H9 (cell line): ENCODE measurements at regions not wholly inside any gene's neighbourhood (a gene's known extent, or its start where the extent isn't known, plus 50 kb on each side); places are given as distances from the start of the nearest gene placed in this dataset.

Experiments used
- DNase-seq: peaks from one replicate; pipeline ENCODE4 v3.0.0-alpha.2; 2017
- H2AFZ ChIP-seq: one replicate; pipeline ENCODE4 v1.6.1; 2013; ENCODE audit warnings: mild to moderate bottlenecking, low read length, control low read depth, moderate library complexity
- H2AK5ac ChIP-seq: 2 replicates; pipeline ENCODE4 v1.6.1; 2013; ENCODE audit warnings: low read length, control low read depth, mixed read lengths; ENCODE audit not compliant: insufficient read length
- H2BK120ac ChIP-seq: one replicate; pipeline ENCODE4 v1.6.1; 2013; ENCODE audit warnings: low read depth, mild to moderate bottlenecking, low read length, control low read depth, inconsistent platforms; ENCODE audit not compliant: poor library complexity, severe bottlenecking
- H2BK12ac ChIP-seq: 2 replicates; pipeline ENCODE4 v1.6.1; 2013; ENCODE audit warnings: low read length, control low read depth, mixed read lengths, low read depth; ENCODE audit not compliant: insufficient read length
- H2BK15ac ChIP-seq: 2 replicates; pipeline ENCODE4 v1.6.1; 2013; ENCODE audit warnings: low read depth, low read length, control low read depth
- H2BK20ac ChIP-seq: one replicate; pipeline ENCODE4 v1.6.1; 2013; ENCODE audit warnings: low read depth, mild to moderate bottlenecking, low read length, control low read depth, inconsistent platforms; ENCODE audit not compliant: poor library complexity, severe bottlenecking
- H2BK5ac ChIP-seq: 2 replicates; pipeline ENCODE4 v1.6.1; 2013; ENCODE audit warnings: low read length, control low read depth, mixed read lengths; ENCODE audit not compliant: insufficient read length
- H3K14ac ChIP-seq: 2 replicates; pipeline ENCODE4 v1.6.1; 2013; ENCODE audit warnings: low read length, control low read depth; ENCODE audit not compliant: insufficient read depth
- H3K18ac ChIP-seq: 2 replicates; pipeline ENCODE4 v1.6.1; 2013; ENCODE audit warnings: low read depth, mild to moderate bottlenecking, mixed read lengths, low read length, control low read depth; ENCODE audit not compliant: insufficient read length
- H3K23ac ChIP-seq: 2 replicates; pipeline ENCODE4 v1.6.1; 2013; ENCODE audit warnings: low read length, control low read depth, mixed read lengths, low read depth; ENCODE audit not compliant: insufficient read length
- H3K23me2 ChIP-seq: 2 replicates; pipeline ENCODE4 v1.6.1; 2013; ENCODE audit warnings: low read depth, mild to moderate bottlenecking, mixed read lengths, low read length, control low read depth; ENCODE audit not compliant: insufficient read length, poor library complexity, severe bottlenecking
- H3K27ac ChIP-seq: 2 replicates; pipeline ENCODE4 v1.5.1; 2013; ENCODE audit warnings: low read length, control low read depth, mixed read lengths, low read depth; ENCODE audit not compliant: insufficient read length
- H3K27me3 ChIP-seq: 2 replicates; pipeline ENCODE4 v1.6.1; 2013; ENCODE audit warnings: low read length, control low read depth, inconsistent platforms; ENCODE audit not compliant: insufficient read depth
- H3K4ac ChIP-seq: 2 replicates; pipeline ENCODE4 v1.6.1; 2013; ENCODE audit warnings: low read depth, mild to moderate bottlenecking, control low read depth, inconsistent platforms, low read length, moderate library complexity
- H3K4me1 ChIP-seq: 2 replicates; pipeline ENCODE4 v1.6.1; 2013; ENCODE audit warnings: low read length, control low read depth, inconsistent platforms; ENCODE audit not compliant: insufficient read depth
- H3K4me2 ChIP-seq: 2 replicates; pipeline ENCODE4 v1.6.1; 2013; ENCODE audit warnings: low read length, control low read depth, mixed read lengths; ENCODE audit not compliant: insufficient read length, insufficient read depth
- H3K56ac ChIP-seq: 2 replicates; pipeline ENCODE4 v1.6.1; 2013; ENCODE audit warnings: low read depth, mild to moderate bottlenecking, mixed read lengths, low read length, control low read depth; ENCODE audit not compliant: insufficient read length
- H3K79me1 ChIP-seq: 2 replicates; pipeline ENCODE4 v1.6.1; 2013; ENCODE audit warnings: low read depth, mild to moderate bottlenecking, moderate library complexity, low read length, control low read depth, inconsistent platforms; ENCODE audit not compliant: insufficient read depth, poor library complexity, severe bottlenecking
- H3K79me2 ChIP-seq: 2 replicates; pipeline ENCODE4 v1.6.1; 2013; ENCODE audit warnings: low read length, control low read depth, inconsistent platforms; ENCODE audit not compliant: insufficient read depth
- H3K9ac ChIP-seq: 2 replicates; pipeline ENCODE4 v1.6.1; 2013; ENCODE audit warnings: low read length, control low read depth, mixed read lengths; ENCODE audit not compliant: insufficient read length; ENCODE audit errors: extremely low read depth
- H3K9me3 ChIP-seq: one replicate; pipeline ENCODE4 v1.6.1; 2013; ENCODE audit warnings: low read depth, low read length, inconsistent platforms; ENCODE audit not compliant: control insufficient read depth
- H3T11ph ChIP-seq: one replicate; pipeline ENCODE4 v1.6.1; 2013; ENCODE audit warnings: mild to moderate bottlenecking, low read length, control low read depth, inconsistent platforms
- H4K20me1 ChIP-seq: one replicate; pipeline ENCODE4 v1.6.1; 2013; ENCODE audit not compliant: control insufficient read depth, insufficient read length, insufficient read depth
- H4K5ac ChIP-seq: 2 replicates; pipeline ENCODE4 v1.6.1; 2013; ENCODE audit warnings: low read depth, mild to moderate bottlenecking, mixed read lengths, low read length, control low read depth; ENCODE audit not compliant: insufficient read length
- H4K8ac ChIP-seq: replicated peaks from 2 replicates; pipeline ENCODE4 v1.6.1; 2013; ENCODE audit warnings: low read length, control low read depth, mixed read lengths, low read depth; ENCODE audit not compliant: insufficient read length
- H4K91ac ChIP-seq: 2 replicates; pipeline ENCODE4 v1.6.1; 2013; ENCODE audit warnings: low read depth, mild to moderate bottlenecking, moderate library complexity, mixed read lengths, low read length, control low read depth; ENCODE audit not compliant: insufficient read length
- H3K27ac Mint-ChIP-seq, 3 experiments: 2 replicates in 2 of 3; 3 replicates in 1 of 3; pipeline ENCODE4 v1.8.0; 2020 to 2021; ENCODE audit warnings: mixed read lengths in 3 of 3, mild to moderate bottlenecking in 1 of 3, moderate library complexity in 1 of 3
- H3K27me3 Mint-ChIP-seq: 2 replicates; pipeline ENCODE4 v1.8.0; 2021; ENCODE audit warnings: low read depth, mild to moderate bottlenecking, moderate library complexity, mixed read lengths
- H3K36me3 Mint-ChIP-seq, 3 experiments: 2 replicates in 2 of 3; 3 replicates in 1 of 3; pipeline ENCODE4 v1.8.0; 2020 to 2021; ENCODE audit warnings: low read depth in 3 of 3, mixed read lengths in 3 of 3; ENCODE audit not compliant: insufficient read depth in 1 of 3
- H3K4me1 Mint-ChIP-seq, 2 experiments: 2 replicates each; pipeline ENCODE4 v1.8.0; 2020; ENCODE audit warnings: mixed read lengths in 2 of 2
- H3K4me3 Mint-ChIP-seq, 2 experiments: 2 replicates in 1 of 2; 3 replicates in 1 of 2; pipeline ENCODE4 v1.8.0; 2020 to 2021; ENCODE audit warnings: mild to moderate bottlenecking in 2 of 2, mixed read lengths in 2 of 2, moderate library complexity in 1 of 2
- H3K9me3 Mint-ChIP-seq, 2 experiments: 2 replicates in 1 of 2; 3 replicates in 1 of 2; pipeline ENCODE4 v1.8.0; 2020; ENCODE audit warnings: mild to moderate bottlenecking in 2 of 2, mixed read lengths in 2 of 2, moderate library complexity in 1 of 2
- WGBS: extraction: QIAGEN DNeasy Blood & Tissue Kit; methylation state at CpG from one replicate; pipeline ENCODE4 v1.1.7; 2013; ENCODE audit warnings: missing lambda C conversion rate, low lambda C conversion rate, mixed read lengths; ENCODE audit not compliant: insufficient read length; ENCODE audit errors: extremely low coverage; 5-methylcytosine and 5-hydroxymethylcytosine counted together
- TF ChIP-seq, protein P1 (sequence below): fragments of 200-600 bp; sonication (generic); conservative IDR thresholded peaks from 3 replicates; pipeline ENCODE4 v1.8.0; 2021; ENCODE audit warnings: antibody characterized with exemption, mild to moderate bottlenecking

DNA sequence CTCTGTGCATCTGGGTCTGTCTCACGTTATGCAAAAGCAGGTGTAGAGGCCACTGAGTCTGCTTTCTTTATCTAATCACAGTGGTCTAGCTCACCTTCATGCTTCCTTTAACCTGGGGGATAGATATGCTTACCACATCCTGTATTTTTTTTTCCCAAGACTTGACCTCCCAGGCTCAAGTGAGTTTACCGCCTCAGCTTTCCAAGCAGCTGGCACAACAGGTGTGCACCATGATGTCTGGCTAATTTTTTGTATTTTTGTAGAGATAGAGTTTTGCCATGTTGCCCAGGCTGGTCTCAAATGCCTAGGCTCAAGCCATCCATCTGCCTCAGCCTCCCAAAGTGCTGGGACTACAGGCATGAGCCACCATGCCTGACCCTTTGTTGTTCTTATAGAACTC is 236.0 kb downstream of the ATP23 start:
- Mint-ChIP-seq H3K27ac (no peak overlapping the region), H3K27me3 (peaks cover 22% of the 10 kb centered on the region), H3K4me3 (no peak overlapping the region), H3K4me1 (peaks cover 7 to 13% of the 10 kb centered on the region in 2 experiments; a peak in 3 of 4 replicates), H3K9me3 (peaks cover 0 to 4% of the 10 kb centered on the region in 2 experiments; a peak in 2 of 5 replicates), H3K36me3 (no peaks in the 10 kb centered on the region; a peak in 2 of 7 replicates)
- no peaks in the 10 kb centered on the region for H3K4me1 ChIP-seq
- H3K27me3 ChIP-seq: peaks cover 3% of the 10 kb centered on the region
- no peak overlapping the region for H2AK5ac ChIP-seq
- H3K18ac ChIP-seq: no peak overlapping the region
- no peak overlapping the region for H2BK5ac ChIP-seq
- no peak for DNase-seq
- H3K9ac ChIP-seq: no peak overlapping the region
- no peak overlapping the region for H3T11ph ChIP-seq
- no peak overlapping the region for H4K5ac ChIP-seq
- no peaks in the 10 kb centered on the region for H4K20me1 ChIP-seq
- no peak overlapping the region for H2BK20ac ChIP-seq
- no peak overlapping the region for H3K56ac ChIP-seq
- H2BK120ac ChIP-seq: no peak overlapping the region
- no CpG with 5 or more reads among the region's 2 CpGs for WGBS
- H2BK12ac ChIP-seq: no peak overlapping the region
- H4K91ac ChIP-seq: no peak overlapping the region
- H2AFZ ChIP-seq: no peak overlapping the region
- H3K9me3 ChIP-seq: no peaks in the 10 kb centered on the region
- no peak overlapping the region for H2BK15ac ChIP-seq
- no peaks in the 10 kb centered on the region for H3K23me2 ChIP-seq
- H3K23ac ChIP-seq: no peak overlapping the region
- no peaks in the 10 kb centered on the region for H3K79me1 ChIP-seq
- H3K14ac ChIP-seq: no peak overlapping the region
- H3K4me2 ChIP-seq: no peak overlapping the region
- no peak overlapping the region for H4K8ac ChIP-seq
- H3K4ac ChIP-seq: no peak overlapping the region
- TF ChIP-seq, protein P1, sequence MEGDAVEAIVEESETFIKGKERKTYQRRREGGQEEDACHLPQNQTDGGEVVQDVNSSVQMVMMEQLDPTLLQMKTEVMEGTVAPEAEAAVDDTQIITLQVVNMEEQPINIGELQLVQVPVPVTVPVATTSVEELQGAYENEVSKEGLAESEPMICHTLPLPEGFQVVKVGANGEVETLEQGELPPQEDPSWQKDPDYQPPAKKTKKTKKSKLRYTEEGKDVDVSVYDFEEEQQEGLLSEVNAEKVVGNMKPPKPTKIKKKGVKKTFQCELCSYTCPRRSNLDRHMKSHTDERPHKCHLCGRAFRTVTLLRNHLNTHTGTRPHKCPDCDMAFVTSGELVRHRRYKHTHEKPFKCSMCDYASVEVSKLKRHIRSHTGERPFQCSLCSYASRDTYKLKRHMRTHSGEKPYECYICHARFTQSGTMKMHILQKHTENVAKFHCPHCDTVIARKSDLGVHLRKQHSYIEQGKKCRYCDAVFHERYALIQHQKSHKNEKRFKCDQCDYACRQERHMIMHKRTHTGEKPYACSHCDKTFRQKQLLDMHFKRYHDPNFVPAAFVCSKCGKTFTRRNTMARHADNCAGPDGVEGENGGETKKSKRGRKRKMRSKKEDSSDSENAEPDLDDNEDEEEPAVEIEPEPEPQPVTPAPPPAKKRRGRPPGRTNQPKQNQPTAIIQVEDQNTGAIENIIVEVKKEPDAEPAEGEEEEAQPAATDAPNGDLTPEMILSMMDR: no peak
- no peak overlapping the region for H3K27ac ChIP-seq
- no peaks in the 10 kb centered on the region for H3K79me2 ChIP-seq
